HepG2 (cell line): ENCODE measurements at regions not wholly inside any gene's neighbourhood (a gene's known extent, or its start where the extent isn't known, plus 50 kb on each side); places are given as distances from the start of the nearest gene placed in this dataset.

Experiments used
- ATAC-seq: fragments of 200-7000 bp; cut with Tn5 transposase; 3 replicates; pipeline ENCODE4 v1.9.1; 2020; ENCODE audit warnings: mild to moderate bottlenecking, moderate library complexity
- BruUV-seq: library from RNA; stranded (reverse); fragments of 400-500 nt; replicated peaks from 2 replicates; lab custom pipeline; 2021; lab: Mats Ljungman, UMichigan
- CTCF ChIA-PET: fragments of 300-600 bp; formaldehyde crosslinking; extraction: SDS; loops from one replicate; lab custom pipeline; 2021; ENCODE audit warnings: low total read pairs, inconsistent platforms, low intra/inter-chr PET ratio; lab: Yijun Ruan, JAX
- POLR2A ChIA-PET: fragments of 350-600 bp; sonication (Branson Sonifier 250); formaldehyde crosslinking; loops from one replicate; lab custom pipeline; 2020; ENCODE audit warnings: antibody characterized with exemption, inconsistent platforms; lab: Yijun Ruan, JAX
- DNase-seq: peaks from one replicate; pipeline ENCODE4 v3.0.0-alpha.2; 2015; ENCODE audit warnings: low spot score
- FAIRE-seq: peaks from 3 replicates; lab custom pipeline; 2011; peaks lifted over from hg19 to GRCh38; lab: Jason Lieb, UNC
- H2AFZ ChIP-seq: one replicate; pipeline ENCODE4 v1.6.1; 2011; ENCODE audit warnings: low read length, inconsistent platforms
- H3K27ac ChIP-seq: fragments of 300-600 bp; 3 replicates; pipeline ENCODE4 v1.8.0; 2011; ENCODE audit warnings: mixed run types, mild to moderate bottlenecking, mixed read lengths, low read length, inconsistent platforms; ENCODE audit not compliant: insufficient read depth; ENCODE audit errors: extremely low read length
- H3K27me3 ChIP-seq, 2 experiments: fragments of 200-600 bp in 1 of 2; 2 replicates in 1 of 2; 3 replicates in 1 of 2; pipeline versions ENCODE4 v1.6.0 to v1.8.0; 2011; ENCODE audit warnings: low read length in 2 of 2, mild to moderate bottlenecking in 2 of 2, moderate library complexity in 2 of 2, inconsistent platforms in 1 of 2; ENCODE audit not compliant: insufficient read depth in 2 of 2, control insufficient read depth in 1 of 2
- H3K36me3 ChIP-seq, 2 experiments: fragments of 200-600 bp in 1 of 2; replicated peaks in 1 of 2; 2 replicates in 1 of 2; 3 replicates in 1 of 2; pipeline versions ENCODE4 v1.5.1 to v1.8.0; 2011; ENCODE audit warnings: low read length in 2 of 2, inconsistent platforms in 1 of 2; ENCODE audit not compliant: insufficient read depth in 2 of 2, control insufficient read depth in 1 of 2
- H3K4me1 ChIP-seq: 2 replicates; pipeline ENCODE4 v1.5.1; 2012; ENCODE audit warnings: low read length, inconsistent platforms; ENCODE audit not compliant: insufficient read depth
- H3K4me2 ChIP-seq: 2 replicates; pipeline ENCODE4 v1.6.0; 2011; ENCODE audit warnings: low read depth, low read length, inconsistent platforms
- H3K4me3 ChIP-seq, 3 experiments: fragments of 200-600 bp in 1 of 3; sonication (generic), shearing (Covaris generic) in 1 of 3; replicated peaks in 1 of 3; 2 replicates each; pipeline ENCODE4 v1.5.1; 2011 to 2016; ENCODE audit warnings: low read length in 3 of 3, inconsistent platforms in 2 of 3, low read depth in 2 of 3, mild to moderate bottlenecking in 2 of 3, control low read depth in 1 of 3, mixed read lengths in 1 of 3; ENCODE audit not compliant: insufficient read depth in 1 of 3
- H3K79me2 ChIP-seq: one replicate; pipeline ENCODE4 v1.6.1; 2011; ENCODE audit warnings: low read length, inconsistent platforms; ENCODE audit not compliant: insufficient read depth
- H3K9ac ChIP-seq: 2 replicates; pipeline ENCODE4 v1.6.0; 2011; ENCODE audit warnings: mild to moderate bottlenecking, low read depth, low read length, inconsistent platforms; ENCODE audit not compliant: insufficient read depth
- H3K9me3 ChIP-seq: 2 replicates; pipeline ENCODE4 v1.5.1; 2012; ENCODE audit warnings: mild to moderate bottlenecking, low read length
- H4K20me1 ChIP-seq: 2 replicates; pipeline ENCODE4 v1.6.0; 2011; ENCODE audit warnings: inconsistent platforms, mild to moderate bottlenecking, low read length, moderate library complexity; ENCODE audit not compliant: insufficient read depth
- FOXK2 ChIP-seq: fragments of 450-650 bp; IDR thresholded peaks from 2 replicates; pipeline ENCODE4 v1.6.1; 2016
- HMGA1 ChIP-seq: sonication (generic); formaldehyde crosslinking; conservative IDR thresholded peaks from 2 replicates; pipeline ENCODE4 v1.4.0; 2020; ENCODE audit warnings: missing genetic modification reagents
- LBX2 ChIP-seq: sonication (generic); formaldehyde crosslinking; IDR thresholded peaks from 2 replicates; pipeline ENCODE4 v1.5.0; 2020; ENCODE audit warnings: missing genetic modification reagents, mild to moderate bottlenecking, borderline replicate concordance
- MLLT10 ChIP-seq: sonication (generic); formaldehyde crosslinking; IDR thresholded peaks from 2 replicates; pipeline ENCODE4 v1.4.0; 2020; ENCODE audit warnings: missing genetic modification reagents
- NR2F1 ChIP-seq, 2 experiments: fragments of 450-650 bp in 1 of 2; formaldehyde crosslinking in 1 of 2; IDR thresholded peaks; 2 replicates each; pipeline versions ENCODE4 v1.5.0 to v1.6.1; 2016 to 2020; ENCODE audit warnings: mild to moderate bottlenecking in 1 of 2, missing compliant biosample characterization in 1 of 2, missing genetic modification reagents in 1 of 2, moderate library complexity in 1 of 2
- PCBP1 ChIP-seq: fragments of 200-400 bp; formaldehyde crosslinking; IDR thresholded peaks from 2 replicates; pipeline ENCODE4 v1.6.1; 2017; ENCODE audit warnings: mild to moderate bottlenecking, low read depth, low read length, borderline replicate concordance
- PHF8 ChIP-seq: sonication (generic); formaldehyde crosslinking; IDR thresholded peaks from 2 replicates; pipeline ENCODE4 v1.5.0; 2020; ENCODE audit warnings: missing genetic modification reagents
- RXRA ChIP-seq: sonication (generic); formaldehyde crosslinking; IDR thresholded peaks from 2 replicates; pipeline ENCODE4 v1.5.1; 2020; ENCODE audit warnings: missing genetic modification reagents
- SIX1 ChIP-seq: sonication (generic); formaldehyde crosslinking; IDR thresholded peaks from 2 replicates; pipeline ENCODE4 v1.4.0; 2020; ENCODE audit warnings: missing genetic modification reagents, borderline replicate concordance
- TCF7 ChIP-seq: sonication (generic); IDR thresholded peaks from 2 replicates; pipeline ENCODE4 v1.6.1; 2016; ENCODE audit warnings: antibody characterized with exemption, low read depth
- ZNF362 ChIP-seq: sonication (generic); formaldehyde crosslinking; IDR thresholded peaks from 2 replicates; pipeline ENCODE4 v1.4.0; 2020; ENCODE audit warnings: missing genetic modification reagents, mild to moderate bottlenecking, borderline replicate concordance
- ZNF569 ChIP-seq: sonication (generic); formaldehyde crosslinking; IDR thresholded peaks from 2 replicates; pipeline ENCODE4 v1.5.0; 2020; ENCODE audit warnings: mild to moderate bottlenecking, missing genetic modification reagents, moderate library complexity, borderline replicate concordance
- ZNF614 ChIP-seq: IDR thresholded peaks from 2 replicates; pipeline ENCODE4 v1.6.1; 2018; ENCODE audit warnings: missing biosample characterization, missing genetic modification reagents, inconsistent platforms, borderline replicate concordance
- ZNF720 ChIP-seq: sonication (generic); formaldehyde crosslinking; IDR thresholded peaks from 2 replicates; pipeline ENCODE4 v1.4.0; 2020; ENCODE audit warnings: missing genetic modification reagents
- WGBS: methylation state at CpG from one replicate; pipeline ENCODE4 v1.1.6; 2017; ENCODE audit warnings: low lambda C conversion rate; 5-methylcytosine and 5-hydroxymethylcytosine counted together
- in situ Hi-C: cut with HindIII; loops from 2 replicates; pipeline ENCODE4 v1.10.0; 2017; ENCODE audit warnings: low pct_unique_long_range_greater_than_20kb; ENCODE audit not compliant: extremely low pct_ligation_motif_present
- intact Hi-C: fragments of 100-400 bp; cut with micrococcal nuclease; formaldehyde crosslinking; loops from one replicate; pipeline ENCODE4 v1.10.0; 2022; ENCODE audit not compliant: unreplicated experiment
- TF ChIP-seq, protein P1 (sequence below): sonication (generic); formaldehyde crosslinking; IDR thresholded peaks from 2 replicates; pipeline ENCODE4 v1.8.1; 2023; ENCODE audit warnings: mild to moderate bottlenecking, moderate library complexity, missing genetic modification reagents
- TF ChIP-seq, protein P2 (sequence below): IDR thresholded peaks from 2 replicates; pipeline ENCODE4 v1.6.1; 2016; ENCODE audit warnings: missing compliant biosample characterization, missing genetic modification reagents, borderline replicate concordance
- TF ChIP-seq, protein P3 (sequence below): sonication (generic); formaldehyde crosslinking; IDR thresholded peaks from 2 replicates; pipeline ENCODE4 v1.4.0; 2020; ENCODE audit warnings: missing genetic modification reagents, borderline replicate concordance

GRCh38 chr14:55813630-55814029 lies 233.6 kb downstream of the KTN1 start:
- Histone ChIP-seq H3K4me3 (no peak overlapping the region), H2AFZ (no peak overlapping the region), H3K9me3 (no peaks in the 10 kb centered on the region), H3K36me3 (no peaks in the 10 kb centered on the region), H3K27ac (no peak overlapping the region), H3K4me1 (no peaks in the 10 kb centered on the region), H3K27me3 (no peaks in the 10 kb centered on the region), H3K4me2 (no peak overlapping the region), H3K9ac (no peak overlapping the region), H4K20me1 (no peaks in the 10 kb centered on the region), H3K79me2 (no peaks in the 10 kb centered on the region)
- ChIA-PET CTCF (no interaction called here), POLR2A (no interaction called here)
- 19% methylated on average over 2 of the region's 2 CpGs for WGBS
- FAIRE-seq (no peak), ATAC-seq (no peak), DNase-seq (no peak)
- in situ Hi-C loops = no loop called here
- BruUV-seq = no TSS peak
- intact Hi-C loops = no loop called here
- TF ChIP-seq HMGA1 (CRISPR knock-in tag) (no peak), PCBP1 (no peak), PHF8 (CRISPR knock-in tag) (no peak), RXRA (no peak), LBX2 (CRISPR knock-in tag) (no peak), ZNF720 (no peak), ZNF569 (CRISPR knock-in tag) (no peak), SIX1 (CRISPR knock-in tag) (no peak), MLLT10 (CRISPR knock-in tag) (no peak), ZNF614 (CRISPR knock-in tag) (no peak), NR2F1 (CRISPR knock-in tag; IDR thresholded peaks at IDR 0.05) (no peak), ZNF362 (CRISPR knock-in tag) (no peak), FOXK2 (no peak), TCF7 (no peak)
- TF ChIP-seq, protein P1, sequence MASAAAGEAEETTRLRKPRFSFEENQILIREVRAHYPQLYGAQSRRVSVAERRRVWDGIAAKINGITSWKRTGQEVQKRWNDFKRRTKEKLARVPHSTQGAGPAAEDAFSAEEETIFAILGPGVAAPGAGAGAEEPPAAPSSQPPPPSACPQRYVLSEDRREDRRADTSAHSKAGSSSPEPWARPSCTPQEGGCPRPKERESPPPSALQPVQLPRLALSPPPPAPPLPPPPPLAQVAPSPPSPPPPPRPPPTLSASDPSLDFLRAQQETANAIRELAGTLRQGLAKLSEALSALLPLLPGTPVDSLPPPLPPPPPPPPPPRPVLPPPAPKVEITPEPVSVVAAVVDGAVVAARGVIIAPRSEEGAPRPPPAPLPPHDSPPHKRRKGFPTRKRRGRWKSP (CRISPR knock-in tag) = no peak
- TF ChIP-seq, protein P2, sequence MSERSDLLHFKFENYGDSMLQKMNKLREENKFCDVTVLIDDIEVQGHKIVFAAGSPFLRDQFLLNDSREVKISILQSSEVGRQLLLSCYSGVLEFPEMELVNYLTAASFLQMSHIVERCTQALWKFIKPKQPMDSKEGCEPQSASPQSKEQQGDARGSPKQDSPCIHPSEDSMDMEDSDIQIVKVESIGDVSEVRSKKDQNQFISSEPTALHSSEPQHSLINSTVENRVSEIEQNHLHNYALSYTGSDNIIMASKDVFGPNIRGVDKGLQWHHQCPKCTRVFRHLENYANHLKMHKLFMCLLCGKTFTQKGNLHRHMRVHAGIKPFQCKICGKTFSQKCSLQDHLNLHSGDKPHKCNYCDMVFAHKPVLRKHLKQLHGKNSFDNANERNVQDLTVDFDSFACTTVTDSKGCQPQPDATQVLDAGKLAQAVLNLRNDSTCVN (CRISPR knock-in tag) = no peak
- TF ChIP-seq, protein P3, sequence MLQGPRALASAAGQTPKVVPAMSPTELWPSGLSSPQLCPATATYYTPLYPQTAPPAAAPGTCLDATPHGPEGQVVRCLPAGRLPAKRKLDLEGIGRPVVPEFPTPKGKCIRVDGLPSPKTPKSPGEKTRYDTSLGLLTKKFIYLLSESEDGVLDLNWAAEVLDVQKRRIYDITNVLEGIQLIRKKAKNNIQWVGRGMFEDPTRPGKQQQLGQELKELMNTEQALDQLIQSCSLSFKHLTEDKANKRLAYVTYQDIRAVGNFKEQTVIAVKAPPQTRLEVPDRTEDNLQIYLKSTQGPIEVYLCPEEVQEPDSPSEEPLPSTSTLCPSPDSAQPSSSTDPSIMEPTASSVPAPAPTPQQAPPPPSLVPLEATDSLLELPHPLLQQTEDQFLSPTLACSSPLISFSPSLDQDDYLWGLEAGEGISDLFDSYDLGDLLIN (CRISPR knock-in tag) = no peak
